Immature natural killer cell (primary cell): ENCODE measurements at regions not wholly inside any gene's neighbourhood (a gene's known extent, or its start where the extent isn't known, plus 50 kb on each side); places are given as distances from the start of the nearest gene placed in this dataset.

Experiments used
- DNase-seq, 3 donors: peaks; one replicate each; pipeline ENCODE4 v3.0.0; 2022; ENCODE audit warnings: mixed read lengths in 1 of 3
- H3K27ac Mint-ChIP-seq, 6 donors: one replicate each; pipeline ENCODE4 v1.8.0; 2020; ENCODE audit warnings: mixed read lengths in 6 of 6, mild to moderate bottlenecking in 5 of 6, inconsistent platforms in 4 of 6, moderate library complexity in 3 of 6
- H3K27me3 Mint-ChIP-seq, 3 donors: one replicate each; pipeline ENCODE4 v1.8.0; 2020 to 2021; ENCODE audit warnings: low read depth in 3 of 3, mild to moderate bottlenecking in 3 of 3, mixed read lengths in 3 of 3, moderate library complexity in 3 of 3, inconsistent platforms in 1 of 3
- H3K36me3 Mint-ChIP-seq, 3 donors: one replicate each; pipeline ENCODE4 v1.8.0; 2020; ENCODE audit warnings: mixed read lengths in 3 of 3, inconsistent platforms in 2 of 3, mild to moderate bottlenecking in 2 of 3
- H3K4me1 Mint-ChIP-seq, 2 donors: one replicate each; pipeline ENCODE4 v1.8.0; 2020; ENCODE audit warnings: inconsistent platforms in 2 of 2, mild to moderate bottlenecking in 2 of 2, mixed read lengths in 2 of 2, moderate library complexity in 1 of 2
- H3K4me3 Mint-ChIP-seq, 5 donors: one replicate each; pipeline ENCODE4 v1.8.0; 2020; ENCODE audit warnings: mild to moderate bottlenecking in 5 of 5, mixed read lengths in 5 of 5, inconsistent platforms in 3 of 5, moderate library complexity in 3 of 5
- H3K9me3 Mint-ChIP-seq, 6 donors: one replicate each; pipeline ENCODE4 v1.8.0; 2020; ENCODE audit warnings: mild to moderate bottlenecking in 6 of 6, mixed read lengths in 6 of 6, inconsistent platforms in 4 of 6, moderate library complexity in 3 of 6

- DNase-seq = no peak
- H3K27ac Mint-ChIP-seq = no peak overlapping the region
- no peaks in the 10 kb centered on the region for H3K36me3 Mint-ChIP-seq
- peaks cover 0 to 8% (median 0%) of the 10 kb centered on the region in 3 donors for H3K27me3 Mint-ChIP-seq
- H3K9me3 Mint-ChIP-seq = peaks cover 0 to 1% (median 0%) of the 10 kb centered on the region in 6 donors
- H3K4me1 Mint-ChIP-seq = no peaks in the 10 kb centered on the region
- no peak overlapping the region for H3K4me3 Mint-ChIP-seq
Measured at GRCh38 chr5:160956051-160956450, 104.0 kb upstream of the ATP10B start.

GRCh38 chr5:160950311-160950710 is 98.3 kb upstream of the ATP10B start:
- H3K4me1 Mint-ChIP-seq = no peaks in the 10 kb centered on the region
- peaks cover 0 to 7% (median 0%) of the 10 kb centered on the region in 3 donors for H3K27me3 Mint-ChIP-seq
- H3K4me3 Mint-ChIP-seq = no peak overlapping the region
- DNase-seq = no peak
- no peak overlapping the region for H3K27ac Mint-ChIP-seq
- H3K9me3 Mint-ChIP-seq = peaks cover 0 to 3% (median 0%) of the 10 kb centered on the region in 6 donors
- H3K36me3 Mint-ChIP-seq = no peaks in the 10 kb centered on the region

GRCh38 chr5:160940725-160941124 is 88.7 kb upstream of the ATP10B start:
- H3K4me3 Mint-ChIP-seq = no peak overlapping the region
- no peak for DNase-seq
- no peaks in the 10 kb centered on the region for H3K36me3 Mint-ChIP-seq
- peaks cover 0 to 3% (median 0%) of the 10 kb centered on the region in 3 donors for H3K27me3 Mint-ChIP-seq
- H3K4me1 Mint-ChIP-seq = no peaks in the 10 kb centered on the region
- no peak overlapping the region for H3K27ac Mint-ChIP-seq
- H3K9me3 Mint-ChIP-seq = peaks cover 0 to 5% (median 0%) of the 10 kb centered on the region in 6 donors

- no peak for DNase-seq
- Mint-ChIP-seq H3K36me3 (no peaks in the 10 kb centered on the region), H3K27ac (no peak overlapping the region), H3K4me1 (no peaks in the 10 kb centered on the region), H3K9me3 (peaks cover 0 to 3% (median 0%) of the 10 kb centered on the region in 6 donors), H3K4me3 (no peak overlapping the region), H3K27me3 (peaks cover 1 to 2% (median 1%) of the 10 kb centered on the region in 3 donors)
Measured at GRCh38 chr5:160938532-160938931, 86.5 kb upstream of the ATP10B start.

- no peak overlapping the region for H3K27ac Mint-ChIP-seq
Measured at GRCh38 chr5:160937570-160937969, 85.6 kb upstream of the ATP10B start.

GRCh38 chr5:160935776-160936175 is 83.8 kb upstream of the ATP10B start:
- Mint-ChIP-seq H3K36me3 (no peaks in the 10 kb centered on the region), H3K27ac (no peak overlapping the region), H3K4me3 (no peak overlapping the region), H3K27me3 (peaks cover under 1 to 2% (median 1%) of the 10 kb centered on the region in 3 donors), H3K9me3 (peaks cover 0 to 5% (median 0%) of the 10 kb centered on the region in 6 donors), H3K4me1 (no peaks in the 10 kb centered on the region)
- no peak for DNase-seq

More at GRCh38 chr5:160937570-160937969, 85.6 kb upstream of the ATP10B start:
- Mint-ChIP-seq H3K27me3 (peaks cover 1 to 2% (median 1%) of the 10 kb centered on the region in 3 donors), H3K9me3 (peaks cover 0 to 3% (median 0%) of the 10 kb centered on the region in 6 donors), H3K4me1 (no peaks in the 10 kb centered on the region), H3K36me3 (no peaks in the 10 kb centered on the region), H3K4me3 (no peak overlapping the region)
- DNase-seq = no peak

- no peak for DNase-seq
- peaks cover 1 to 4% (median 2%) of the 10 kb centered on the region in 3 donors for H3K27me3 Mint-ChIP-seq
- no peak overlapping the region for H3K27ac Mint-ChIP-seq
- no peaks in the 10 kb centered on the region for H3K4me1 Mint-ChIP-seq
- H3K36me3 Mint-ChIP-seq = no peaks in the 10 kb centered on the region
- no peak overlapping the region for H3K4me3 Mint-ChIP-seq
- H3K9me3 Mint-ChIP-seq = peaks cover 0 to 2% (median 0%) of the 10 kb centered on the region in 6 donors
Measured at GRCh38 chr5:160931283-160931682, 79.3 kb upstream of the ATP10B start.

GRCh38 chr5:160930406-160930805 is 78.4 kb upstream of the ATP10B start:
- Mint-ChIP-seq H3K4me1 (no peaks in the 10 kb centered on the region), H3K27me3 (peaks cover 1 to 4% (median 2%) of the 10 kb centered on the region in 3 donors), H3K9me3 (peaks cover 0 to 2% (median 0%) of the 10 kb centered on the region in 6 donors), H3K36me3 (no peaks in the 10 kb centered on the region), H3K4me3 (no peak overlapping the region), H3K27ac (no peak overlapping the region)
- no peak for DNase-seq

- Mint-ChIP-seq H3K27me3 (peaks cover 1 to 4% (median 2%) of the 10 kb centered on the region in 3 donors), H3K4me1 (no peaks in the 10 kb centered on the region), H3K36me3 (no peaks in the 10 kb centered on the region), H3K27ac (no peak overlapping the region), H3K9me3 (peaks cover 0 to 2% (median 0%) of the 10 kb centered on the region in 6 donors), H3K4me3 (no peak overlapping the region)
- no peak for DNase-seq
Measured at GRCh38 chr5:160929906-160930305, 77.9 kb upstream of the ATP10B start.

- H3K4me3 Mint-ChIP-seq = no peak overlapping the region
- no peaks in the 10 kb centered on the region for H3K36me3 Mint-ChIP-seq
- peaks cover 0 to 2% (median 0%) of the 10 kb centered on the region in 6 donors for H3K9me3 Mint-ChIP-seq
- peaks cover 0 to 4% (median 2%) of the 10 kb centered on the region in 3 donors for H3K27me3 Mint-ChIP-seq
- H3K27ac Mint-ChIP-seq = no peak overlapping the region
- DNase-seq = no peak
- no peaks in the 10 kb centered on the region for H3K4me1 Mint-ChIP-seq
Measured at GRCh38 chr5:160929360-160929759, 77.3 kb upstream of the ATP10B start.

GRCh38 chr5:160926428-160926827 is 74.4 kb upstream of the ATP10B start:
- Mint-ChIP-seq H3K4me3 (no peak overlapping the region), H3K27me3 (peaks cover 0 to 4% (median 3%) of the 10 kb centered on the region in 3 donors), H3K36me3 (no peaks in the 10 kb centered on the region), H3K4me1 (no peaks in the 10 kb centered on the region), H3K9me3 (peaks cover 0 to 2% (median 0%) of the 10 kb centered on the region in 6 donors), H3K27ac (no peak overlapping the region)
- no peak for DNase-seq

GRCh38 chr5:160925281-160925680 is 73.3 kb upstream of the ATP10B start:
- peaks cover 0 to 2% (median 0%) of the 10 kb centered on the region in 6 donors for H3K9me3 Mint-ChIP-seq
- no peak overlapping the region for H3K27ac Mint-ChIP-seq
- H3K4me1 Mint-ChIP-seq = no peaks in the 10 kb centered on the region
- peaks cover 0 to 5% (median 3%) of the 10 kb centered on the region in 3 donors for H3K27me3 Mint-ChIP-seq
- H3K4me3 Mint-ChIP-seq = no peak overlapping the region
- no peaks in the 10 kb centered on the region for H3K36me3 Mint-ChIP-seq
- no peak for DNase-seq

GRCh38 chr5:160923936-160924710 is 72.1 kb upstream of the ATP10B start:
- Mint-ChIP-seq H3K36me3 (no peaks in the 10 kb centered on the region), H3K9me3 (peaks cover 0 to 2% (median 0%) of the 10 kb centered on the region in 6 donors), H3K4me3 (no peak overlapping the region), H3K4me1 (no peaks in the 10 kb centered on the region), H3K27ac (no peak overlapping the region), H3K27me3 (peaks cover 0 to 3% (median 1%) of the 10 kb centered on the region in 3 donors)
- no peak for DNase-seq

- H3K27me3 Mint-ChIP-seq = peaks cover 0 to 3% (median 1%) of the 10 kb centered on the region in 3 donors
- no peaks in the 10 kb centered on the region for H3K36me3 Mint-ChIP-seq
- no peak overlapping the region for H3K27ac Mint-ChIP-seq
- H3K4me1 Mint-ChIP-seq = no peaks in the 10 kb centered on the region
- no peak for DNase-seq
- peaks cover 0 to 5% (median 0%) of the 10 kb centered on the region in 6 donors for H3K9me3 Mint-ChIP-seq
- no peak overlapping the region for H3K4me3 Mint-ChIP-seq
Measured at GRCh38 chr5:160923411-160923810, 71.4 kb upstream of the ATP10B start.
